H1 (cell line): ENCODE measurements at regions not wholly inside any gene's neighbourhood (a gene's known extent, or its start where the extent isn't known, plus 50 kb on each side); places are given as distances from the start of the nearest gene placed in this dataset.

Source experiments
- CTCF ChIA-PET: fragments of 300-600 bp; sonication (Branson Sonifier 250); formaldehyde crosslinking; loops from one replicate; lab custom pipeline; 2021; ENCODE audit not compliant: partially characterized antibody; lab: Charles Lee
- POLR2A ChIA-PET: fragments of 300-600 bp; sonication (Branson Sonifier 250); formaldehyde crosslinking; loops from one replicate; lab custom pipeline; 2021; ENCODE audit warnings: inconsistent platforms; ENCODE audit not compliant: partially characterized antibody; lab: Charles Lee
- DNase-seq, 2 experiments: peaks; one replicate each; pipeline versions ENCODE4 v3.0.0 to v3.0.0-alpha.2; 2010 to 2022; ENCODE audit warnings: low spot score in 2 of 2, low read depth in 1 of 2, mixed read lengths in 1 of 2
- FAIRE-seq: peaks from 2 replicates; lab custom pipeline; 2011; peaks lifted over from hg19 to GRCh38; lab: Jason Lieb, UNC
- H2AFZ ChIP-seq: 2 replicates; pipeline ENCODE4 v1.8.1; 2012; ENCODE audit warnings: low read length, inconsistent platforms
- H2AK5ac ChIP-seq: 2 replicates; pipeline ENCODE4 v1.6.1; 2013; ENCODE audit warnings: low read depth, low read length
- H2BK120ac ChIP-seq: replicated peaks from 2 replicates; pipeline ENCODE3; 2013; ENCODE audit warnings: low read depth, low read length, inconsistent platforms
- H2BK12ac ChIP-seq: 2 replicates; pipeline ENCODE4 v1.6.1; 2013; ENCODE audit warnings: low read depth, low read length
- H2BK15ac ChIP-seq: 2 replicates; pipeline ENCODE4 v1.6.1; 2013; ENCODE audit warnings: low read length
- H2BK20ac ChIP-seq: 2 replicates; pipeline ENCODE4 v1.6.1; 2013; ENCODE audit warnings: low read length
- H2BK5ac ChIP-seq: 2 replicates; pipeline ENCODE4 v1.6.1; 2013; ENCODE audit warnings: low read depth, low read length
- H3K14ac ChIP-seq: 2 replicates; pipeline ENCODE4 v1.6.1; 2013; ENCODE audit warnings: inconsistent platforms; ENCODE audit not compliant: insufficient read length
- H3K18ac ChIP-seq: 2 replicates; pipeline ENCODE4 v1.6.1; 2013; ENCODE audit warnings: low read length; ENCODE audit errors: extremely low read depth
- H3K23ac ChIP-seq: 2 replicates; pipeline ENCODE4 v1.6.1; 2013; ENCODE audit warnings: inconsistent platforms; ENCODE audit not compliant: insufficient read length
- H3K23me2 ChIP-seq: 2 replicates; pipeline ENCODE4 v1.6.1; 2013; ENCODE audit warnings: low read depth, low read length
- H3K27ac ChIP-seq: 2 replicates; pipeline ENCODE4 v1.6.1; 2011; ENCODE audit warnings: low read depth, low read length, inconsistent platforms
- H3K27me3 ChIP-seq, 4 experiments: replicated peaks in 1 of 4; 1 replicate in 1 of 4; 2 replicates in 3 of 4; pipeline versions ENCODE4 v1.6.1 to v1.8.1; 2011 to 2013; ENCODE audit warnings: low read length in 3 of 4, mild to moderate bottlenecking in 3 of 4, inconsistent platforms in 2 of 4, mixed read lengths in 2 of 4, moderate library complexity in 1 of 4; ENCODE audit not compliant: control insufficient read depth in 3 of 4, insufficient read depth in 3 of 4; ENCODE audit errors: extremely low read depth in 1 of 4
- H3K36me3 ChIP-seq, 4 experiments: 2 replicates each; pipeline versions ENCODE4 v1.6.1 to v1.8.1; 2011 to 2013; ENCODE audit warnings: mild to moderate bottlenecking in 4 of 4, low read length in 3 of 4, moderate library complexity in 2 of 4, control low read depth in 1 of 4, inconsistent platforms in 1 of 4; ENCODE audit not compliant: insufficient read depth in 4 of 4, control insufficient read depth in 2 of 4
- H3K4ac ChIP-seq: replicated peaks from 2 replicates; pipeline ENCODE3; 2013; ENCODE audit warnings: low read length, low read depth, mixed read lengths, inconsistent platforms; ENCODE audit not compliant: insufficient read length
- H3K4me1 ChIP-seq, 4 experiments: replicated peaks in 1 of 4; 1 replicate in 1 of 4; 2 replicates in 3 of 4; pipeline versions ENCODE4 v1.6.1 to v1.8.1; 2011 to 2013; ENCODE audit warnings: low read length in 3 of 4, inconsistent platforms in 2 of 4, mixed read lengths in 1 of 4; ENCODE audit not compliant: insufficient read depth in 4 of 4, control insufficient read depth in 3 of 4
- H3K4me2 ChIP-seq, 2 experiments: 2 replicates each; pipeline versions ENCODE4 v1.6.1 to v1.8.1; 2011 to 2013; ENCODE audit warnings: low read depth in 2 of 2, low read length in 2 of 2, control low read depth in 1 of 2, inconsistent platforms in 1 of 2, mild to moderate bottlenecking in 1 of 2; ENCODE audit not compliant: insufficient read depth in 1 of 2
- H3K4me3 ChIP-seq, 4 experiments: fragments of 200-600, 300-600 bp in 1 of 4; sonication (generic), shearing (Covaris generic), sonication (Bioruptor Twin) in 1 of 4; 2 replicates each; pipeline versions ENCODE4 v1.5.1 to v1.8.1; 2011 to 2016; ENCODE audit warnings: low read length in 4 of 4, low read depth in 3 of 4, control low read depth in 2 of 4, inconsistent platforms in 2 of 4, mild to moderate bottlenecking in 2 of 4, mixed read lengths in 1 of 4, moderate library complexity in 1 of 4; ENCODE audit not compliant: insufficient read depth in 2 of 4; ENCODE audit errors: extremely low read depth in 1 of 4
- H3K56ac ChIP-seq: replicated peaks from 2 replicates; pipeline ENCODE3; 2013; ENCODE audit warnings: low read depth, mild to moderate bottlenecking, mixed read lengths, low read length, inconsistent platforms; ENCODE audit not compliant: insufficient read length
- H3K79me1 ChIP-seq: 2 replicates; pipeline ENCODE4 v1.6.1; 2013; ENCODE audit warnings: low read depth, low read length, control low read depth
- H3K79me2 ChIP-seq, 2 experiments: 2 replicates each; pipeline versions ENCODE4 v1.6.1 to v1.8.1; 2012 to 2013; ENCODE audit warnings: low read length in 2 of 2, mild to moderate bottlenecking in 2 of 2, inconsistent platforms in 1 of 2; ENCODE audit not compliant: insufficient read depth in 2 of 2, control insufficient read depth in 1 of 2
- H3K9ac ChIP-seq, 4 experiments: replicated peaks in 1 of 4; 1 replicate in 1 of 4; 2 replicates in 3 of 4; pipeline versions ENCODE4 v1.6.1 to v1.8.1; 2011 to 2013; ENCODE audit warnings: low read depth in 3 of 4, low read length in 3 of 4, control low read depth in 2 of 4, mild to moderate bottlenecking in 2 of 4, moderate library complexity in 2 of 4, inconsistent platforms in 1 of 4; ENCODE audit errors: extremely low read depth in 1 of 4
- H3K9me3 ChIP-seq, 2 experiments: 2 replicates each; pipeline versions ENCODE4 v1.6.1 to v1.8.1; 2012 to 2013; ENCODE audit warnings: mild to moderate bottlenecking in 2 of 2, moderate library complexity in 2 of 2, control low read depth in 1 of 2, inconsistent platforms in 1 of 2, low read depth in 1 of 2, low read length in 1 of 2, mixed read lengths in 1 of 2; ENCODE audit not compliant: insufficient read depth in 2 of 2
- H4K20me1 ChIP-seq, 2 experiments: replicated peaks in 1 of 2; 2 replicates each; pipeline versions ENCODE3 to v1.8.1; 2011 to 2013; ENCODE audit warnings: inconsistent platforms in 2 of 2, low read length in 2 of 2, mild to moderate bottlenecking in 1 of 2; ENCODE audit not compliant: insufficient read depth in 2 of 2, control insufficient read depth in 1 of 2
- H4K5ac ChIP-seq: 2 replicates; pipeline ENCODE4 v1.6.1; 2013; ENCODE audit warnings: low read length, low read depth, mixed read lengths, inconsistent platforms; ENCODE audit not compliant: insufficient read length
- H4K8ac ChIP-seq: 2 replicates; pipeline ENCODE4 v1.8.0; 2013; ENCODE audit warnings: mild to moderate bottlenecking, moderate library complexity, low read length, inconsistent platforms; ENCODE audit not compliant: insufficient read depth; ENCODE audit errors: extremely low read depth
- H4K91ac ChIP-seq: replicated peaks from 2 replicates; pipeline ENCODE3; 2013; ENCODE audit warnings: low read length, mixed read lengths, inconsistent platforms; ENCODE audit not compliant: insufficient read length
- BCL11A ChIP-seq, 2 experiments: IDR thresholded peaks; one replicate each; pipeline ENCODE4 v1.6.1; 2011; ENCODE audit warnings: low read depth in 2 of 2, low read length in 2 of 2, mild to moderate bottlenecking in 2 of 2
- BRCA1 ChIP-seq: IDR thresholded peaks from 2 replicates; pipeline ENCODE4 v1.6.1; 2012; ENCODE audit warnings: low read depth, low read length, improper control_type of control experiment
- CBX8 ChIP-seq: fragments of 300-800, 300-1000 bp; sonication (generic); IDR thresholded peaks from 2 replicates; pipeline ENCODE4 v1.7.1; 2016; ENCODE audit warnings: low read depth, low read length, borderline replicate concordance
- CTCF ChIP-seq, 3 experiments: IDR thresholded peaks; 1 replicate in 2 of 3; 2 replicates in 1 of 3; pipeline versions ENCODE4 v1.5.1 to v1.6.1; 2011; ENCODE audit warnings: low read length in 3 of 3, mild to moderate bottlenecking in 3 of 3, inconsistent platforms in 2 of 3, low read depth in 1 of 3, moderate library complexity in 1 of 3; ENCODE audit not compliant: insufficient read depth in 1 of 3; ENCODE audit errors: control extremely low read depth in 1 of 3
- HDAC2 ChIP-seq, 2 experiments: fragments of 300-600 bp in 1 of 2; sonication (generic) in 1 of 2; IDR thresholded peaks; 2 replicates each; pipeline ENCODE4 v1.6.1; 2011 to 2012; ENCODE audit warnings: low read depth in 2 of 2, low read length in 2 of 2, mild to moderate bottlenecking in 2 of 2, moderate library complexity in 2 of 2, borderline replicate concordance in 1 of 2, inconsistent platforms in 1 of 2
- POU5F1 ChIP-seq: IDR thresholded peaks from 2 replicates; pipeline ENCODE4 v1.6.1; 2011; ENCODE audit warnings: low read depth, mild to moderate bottlenecking, low read length, moderate library complexity
- TCF12 ChIP-seq: IDR thresholded peaks from 2 replicates; pipeline ENCODE4 v1.6.1; 2011; ENCODE audit warnings: low read depth, mild to moderate bottlenecking, low read length
- YY1 ChIP-seq: IDR thresholded peaks from 2 replicates; pipeline ENCODE4 v1.6.1; 2011; ENCODE audit warnings: low read depth, mild to moderate bottlenecking, low read length
- WGBS, 2 experiments: shearing (Covaris generic) in 1 of 2; methylation state at CpG; one replicate each; pipeline versions ENCODE4 v1.1.6 to v1.1.7; 2013 to 2015; ENCODE audit warnings: low lambda C conversion rate in 2 of 2, mixed read lengths in 2 of 2, inconsistent platforms in 1 of 2, low coverage in 1 of 2, missing lambda C conversion rate in 1 of 2; ENCODE audit not compliant: insufficient replicate concordance in 2 of 2, insufficient coverage in 1 of 2, insufficient read length in 1 of 2; ENCODE audit errors: extremely low coverage in 1 of 2, missing lambda C conversion rate in 1 of 2; 5-methylcytosine and 5-hydroxymethylcytosine counted together
- TF ChIP-seq, protein P1 (sequence below): IDR thresholded peaks from 2 replicates; pipeline ENCODE4 v1.6.1; 2012; ENCODE audit warnings: inconsistent platforms
- TF ChIP-seq, protein P2 (sequence below): IDR thresholded peaks from 2 replicates; pipeline ENCODE4 v1.6.1; 2011; ENCODE audit warnings: low read length, improper control_type of control experiment

DNA sequence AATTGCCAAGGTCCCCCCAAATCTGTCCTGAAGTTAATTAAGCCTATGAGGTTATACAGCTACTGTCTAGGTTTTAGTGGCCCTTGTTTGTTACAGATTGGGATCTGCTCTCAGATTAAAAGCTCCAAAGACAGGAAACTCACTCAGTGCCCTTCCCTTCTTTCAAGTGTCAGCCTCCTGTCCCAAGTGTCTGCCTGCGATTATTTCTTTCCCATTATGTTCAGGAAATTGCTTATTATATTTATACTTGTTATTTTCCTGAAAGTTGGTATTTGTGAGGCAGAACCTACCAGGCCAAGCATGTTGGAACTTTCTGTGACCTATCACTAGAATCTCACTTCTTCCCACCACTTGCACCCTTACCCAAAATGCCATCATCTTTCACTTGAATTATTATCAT, 173.2 kb downstream of the AREG start:
- POLR2A ChIA-PET: no interaction called here
- TF ChIP-seq, protein P1, sequence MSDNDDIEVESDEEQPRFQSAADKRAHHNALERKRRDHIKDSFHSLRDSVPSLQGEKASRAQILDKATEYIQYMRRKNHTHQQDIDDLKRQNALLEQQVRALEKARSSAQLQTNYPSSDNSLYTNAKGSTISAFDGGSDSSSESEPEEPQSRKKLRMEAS: no peak
- TF ChIP-seq CTCF (IDR thresholded peaks at IDR 0.05; ENCODE audit: control extremely low read depth in 1 of 3, insufficient read depth in 1 of 3, low read depth in 1 of 3, low read length in 3 of 3) (no peak), CBX8 (no peak), POU5F1 (no peak), YY1 (no peak), BCL11A (IDR thresholded peaks at IDR 0.05; ENCODE audit: low read depth in 2 of 2, low read length in 2 of 2) (no peak), HDAC2 (IDR thresholded peaks at IDR 0.05; ENCODE audit: borderline replicate concordance in 1 of 2, low read depth in 2 of 2, low read length in 2 of 2) (no peak), TCF12 (no peak), BRCA1 (no peak)
- TF ChIP-seq, protein P2, sequence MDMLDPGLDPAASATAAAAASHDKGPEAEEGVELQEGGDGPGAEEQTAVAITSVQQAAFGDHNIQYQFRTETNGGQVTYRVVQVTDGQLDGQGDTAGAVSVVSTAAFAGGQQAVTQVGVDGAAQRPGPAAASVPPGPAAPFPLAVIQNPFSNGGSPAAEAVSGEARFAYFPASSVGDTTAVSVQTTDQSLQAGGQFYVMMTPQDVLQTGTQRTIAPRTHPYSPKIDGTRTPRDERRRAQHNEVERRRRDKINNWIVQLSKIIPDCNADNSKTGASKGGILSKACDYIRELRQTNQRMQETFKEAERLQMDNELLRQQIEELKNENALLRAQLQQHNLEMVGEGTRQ: no peak

More for the DNA sequence above, 173.2 kb downstream of the AREG start:
- H4K20me1 ChIP-seq: no peaks in the 10 kb centered on the region
- CTCF ChIA-PET: interaction anchor here (0.6 to 2.0 kb wide), 4 partner anchors 12 to 242 kb away, joined by 3 to 9 read pairs (median 4); no protein-coding TSS in a partner anchor
- H4K8ac ChIP-seq: no peak overlapping the region
- no peak overlapping the region for H3K56ac ChIP-seq
- H3K36me3 ChIP-seq: no peaks in the 10 kb centered on the region
- H2AFZ ChIP-seq: no peak overlapping the region
- no peak for FAIRE-seq
- H2BK15ac ChIP-seq: no peak overlapping the region
- no peak overlapping the region for H3K4me3 ChIP-seq
- H3K4me1 ChIP-seq: no peaks in the 10 kb centered on the region
- no peak overlapping the region for H2BK120ac ChIP-seq
- H3K79me1 ChIP-seq: no peaks in the 10 kb centered on the region
- 89% methylated on average over 1 of the region's 1 CpG; no CpG with 5 or more reads in 1 of the 2 experiments for WGBS, 2 experiments
- H2BK12ac ChIP-seq: no peak overlapping the region
- no peak overlapping the region for H3K9ac ChIP-seq
- H4K5ac ChIP-seq: no peak overlapping the region
- H2BK5ac ChIP-seq: no peak overlapping the region
- no peak overlapping the region for H4K91ac ChIP-seq
- peaks cover 0 to 4% of the 10 kb centered on the region in 2 experiments; a peak in 1 of 4 replicates for H3K9me3 ChIP-seq
- peaks cover 0 to 1% (median 0%) of the 10 kb centered on the region in 4 experiments; a peak in 1 of 7 replicates for H3K27me3 ChIP-seq
- H3K23ac ChIP-seq: no peak overlapping the region
- no peak for DNase-seq
- no peaks in the 10 kb centered on the region for H3K79me2 ChIP-seq
- no peak overlapping the region for H3K4me2 ChIP-seq
- no peak overlapping the region for H2BK20ac ChIP-seq
- H3K4ac ChIP-seq: no peak overlapping the region
- H3K27ac ChIP-seq: no peak overlapping the region
- no peak overlapping the region for H2AK5ac ChIP-seq
- H3K23me2 ChIP-seq: no peaks in the 10 kb centered on the region
- H3K14ac ChIP-seq: no peak overlapping the region
- H3K18ac ChIP-seq: no peak overlapping the region
